ENCODE measurements at regions not wholly inside any gene's neighbourhood (a gene's known extent, or its start where the extent isn't known, plus 50 kb on each side); places are given as distances from the start of the nearest gene placed in this dataset.

DNA sequence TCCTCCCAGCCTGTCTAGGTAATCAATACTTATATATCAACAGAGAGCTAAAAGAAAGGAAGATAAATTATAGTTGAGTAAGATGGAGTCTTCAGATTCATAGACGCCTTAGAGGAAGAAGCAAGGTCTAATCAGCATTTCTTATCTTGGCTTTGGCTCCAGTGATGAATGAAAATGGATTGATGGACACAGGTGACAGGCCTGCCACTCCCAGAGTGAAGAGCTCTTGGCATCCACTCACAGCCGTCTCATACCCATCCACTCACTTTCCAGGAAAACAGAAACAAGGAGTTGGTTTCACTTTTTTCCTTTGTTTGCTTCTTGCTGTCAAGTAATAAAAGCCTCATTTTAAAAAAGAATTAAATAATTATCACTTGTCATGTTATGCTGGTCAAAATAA lies 168.2 kb downstream of the MFSD1 start:
- no peak for DNase-seq (ENCODE audit: low spot score)

DNA sequence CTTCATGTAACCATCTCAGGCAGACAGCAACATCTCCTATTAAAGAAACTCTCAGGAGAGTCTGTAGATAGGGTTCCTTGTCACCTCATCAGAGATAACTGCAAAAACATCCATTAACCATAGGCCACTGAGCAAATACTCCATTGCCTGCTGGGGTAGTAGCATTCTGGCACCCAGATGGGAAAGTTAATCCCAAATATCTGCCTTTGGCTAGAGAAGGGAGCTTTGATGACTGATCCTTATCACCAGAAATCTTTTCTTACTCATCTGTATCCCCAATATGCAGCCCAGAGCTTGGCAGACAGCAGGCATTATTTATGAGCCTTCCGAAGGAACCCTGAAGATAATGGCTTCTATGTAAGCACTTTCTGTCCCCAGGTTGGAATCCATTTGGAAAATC lies 173.1 kb downstream of the MFSD1 start:
- DNase-seq (ENCODE audit: low spot score) = no peak

DNA sequence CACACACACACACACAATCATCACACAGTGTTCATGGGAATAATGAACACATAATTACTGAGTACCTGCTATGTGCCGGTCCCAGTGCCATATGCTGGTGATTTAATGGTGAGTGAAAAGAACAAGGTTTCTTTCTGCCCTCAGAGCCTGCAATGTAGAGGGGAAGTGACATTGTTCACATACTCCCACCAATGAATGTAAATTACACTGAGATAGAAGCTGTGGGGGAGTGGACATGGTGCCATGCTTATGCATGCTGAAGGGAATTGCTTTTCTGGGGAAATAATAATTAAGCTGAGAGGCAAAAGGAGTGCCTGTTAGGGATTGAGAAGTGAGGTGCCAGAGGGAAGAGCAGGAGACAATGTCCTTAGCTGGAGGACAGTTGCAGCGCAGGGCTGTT lies 175.1 kb downstream of the MFSD1 start:
- no peak for DNase-seq (ENCODE audit: low spot score)

DNA sequence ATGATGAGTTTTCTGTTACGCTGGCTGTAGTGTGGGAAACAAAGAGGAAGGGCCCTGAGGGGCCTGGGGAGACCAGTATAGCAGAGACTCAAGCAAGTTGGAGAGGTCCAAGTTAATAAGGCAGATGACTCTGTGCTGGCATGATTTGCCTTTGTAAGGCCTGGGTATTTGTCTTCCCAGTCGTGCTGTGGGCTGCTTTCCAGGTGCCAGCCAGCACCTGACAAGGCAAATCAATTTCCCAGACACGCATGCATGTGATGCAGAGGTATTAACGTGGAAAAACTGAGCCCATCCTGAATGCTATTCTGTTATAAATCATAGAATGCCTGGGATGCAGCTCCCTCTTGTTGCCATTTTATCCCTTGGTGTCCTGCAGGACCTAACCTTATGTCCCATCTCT lies 175.6 kb downstream of the MFSD1 start:
- DNase-seq (ENCODE audit: low spot score) = no peak

DNA sequence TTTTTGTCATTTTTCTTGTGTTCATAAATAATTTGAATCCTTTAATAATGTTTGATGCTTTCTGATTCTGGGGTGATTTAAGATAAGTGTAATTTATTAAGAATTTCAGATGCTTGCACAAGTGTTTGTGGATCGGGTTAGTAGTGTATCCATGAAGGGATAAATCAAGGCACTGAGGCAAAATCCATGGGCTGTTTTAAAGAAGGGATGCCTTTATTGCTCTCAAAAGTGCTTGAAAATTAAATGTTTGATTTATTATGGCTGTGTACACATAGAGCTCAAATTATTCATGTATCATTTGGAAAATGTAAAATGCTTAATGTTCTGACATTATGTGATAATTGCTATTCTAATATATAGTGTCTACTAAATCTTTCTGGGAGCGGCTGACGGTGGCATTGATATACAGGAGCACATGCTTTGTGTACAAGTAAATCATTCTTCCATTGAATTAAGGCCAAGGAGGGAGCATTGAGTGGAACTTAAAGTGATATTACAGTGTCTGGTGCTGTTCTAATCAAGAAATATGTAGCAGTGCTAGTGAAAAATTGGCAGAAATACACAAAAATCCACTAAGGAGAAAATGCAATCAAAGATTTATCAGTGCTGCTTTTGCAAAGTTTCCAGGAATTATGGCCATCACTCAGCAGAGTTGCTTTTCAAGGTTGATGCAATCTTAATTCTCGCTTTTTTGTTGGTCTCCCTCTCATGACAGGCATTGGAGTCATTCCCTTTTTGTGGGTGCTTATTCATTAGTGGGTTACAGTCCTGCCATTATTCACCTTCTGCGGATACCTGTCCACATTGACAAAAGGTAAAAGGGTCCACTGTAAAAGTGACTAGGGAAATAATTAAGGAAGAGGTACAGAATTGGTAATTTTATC lies 181.6 kb downstream of the MFSD1 start:
- DNase-seq (ENCODE audit: low spot score) = no peak

DNA sequence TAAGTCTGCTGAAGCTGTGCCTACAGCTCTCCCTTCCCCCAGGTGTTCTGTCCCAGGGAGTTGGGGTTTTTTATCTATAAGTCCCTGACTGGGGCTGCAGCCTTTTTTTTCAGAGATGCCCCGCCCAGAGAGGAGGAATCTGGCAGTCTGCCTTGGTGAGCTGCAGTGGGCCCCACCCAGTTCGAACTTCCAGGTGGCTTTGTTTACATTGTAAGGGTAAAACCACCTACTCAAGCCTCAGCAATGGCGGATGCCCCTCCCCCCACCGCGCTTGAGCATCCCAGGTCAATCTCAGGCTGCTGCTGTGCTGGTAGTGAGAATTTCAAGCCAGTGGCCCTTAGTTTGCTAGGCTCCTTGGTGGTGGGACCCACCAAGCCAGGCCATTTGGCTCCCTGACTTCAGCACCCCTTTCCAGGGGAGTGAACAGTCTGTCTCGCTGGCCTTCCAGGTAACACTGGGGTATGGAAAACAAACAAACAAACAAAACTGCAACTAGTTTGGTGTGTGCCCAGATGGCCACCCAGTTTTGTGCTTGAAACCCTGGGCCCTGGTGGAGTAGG lies 189.4 kb downstream of the MFSD1 start:
- DNase-seq (ENCODE audit: low spot score) = no peak

DNA sequence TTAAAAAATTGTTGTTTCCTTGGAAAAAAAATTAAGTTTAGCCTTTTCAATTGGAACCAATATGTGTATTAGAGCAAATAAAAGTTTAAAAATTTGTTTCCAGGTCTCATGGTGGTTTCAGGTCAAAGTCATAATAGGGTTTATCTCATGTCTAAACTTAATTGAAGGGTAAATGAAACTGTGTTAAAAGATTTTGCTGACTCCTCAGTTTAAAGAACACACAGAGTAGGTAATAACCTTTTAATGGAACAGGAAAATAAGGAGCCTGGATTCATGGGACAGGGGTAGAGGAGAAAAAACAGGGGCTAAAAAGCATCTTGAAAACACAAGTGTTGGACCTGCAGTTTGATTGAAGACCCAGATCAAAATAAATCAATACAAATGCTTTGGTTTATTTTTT lies 190.6 kb downstream of the MFSD1 start:
- DNase-seq (ENCODE audit: low spot score) = no peak

DNA sequence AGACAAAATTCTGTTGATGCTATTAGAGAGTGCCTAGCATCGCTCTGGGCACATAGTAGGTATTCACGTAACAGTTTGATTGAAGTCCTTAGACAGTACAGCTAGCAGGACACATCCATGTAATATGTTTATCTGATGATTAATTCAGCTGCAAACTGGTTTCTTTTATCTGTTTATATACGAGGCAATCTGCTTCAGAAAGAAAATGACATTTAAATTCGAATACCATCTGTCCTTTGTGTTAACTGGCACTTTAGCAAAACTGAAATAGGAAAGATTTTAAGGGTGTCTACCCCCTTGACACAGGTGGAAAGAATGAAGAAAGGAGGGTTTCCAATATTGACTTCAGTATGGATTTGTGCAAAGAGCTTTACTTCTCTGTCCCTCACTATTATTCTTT lies 192.5 kb downstream of the MFSD1 start:
- DNase-seq (ENCODE audit: low spot score) = no peak

DNA sequence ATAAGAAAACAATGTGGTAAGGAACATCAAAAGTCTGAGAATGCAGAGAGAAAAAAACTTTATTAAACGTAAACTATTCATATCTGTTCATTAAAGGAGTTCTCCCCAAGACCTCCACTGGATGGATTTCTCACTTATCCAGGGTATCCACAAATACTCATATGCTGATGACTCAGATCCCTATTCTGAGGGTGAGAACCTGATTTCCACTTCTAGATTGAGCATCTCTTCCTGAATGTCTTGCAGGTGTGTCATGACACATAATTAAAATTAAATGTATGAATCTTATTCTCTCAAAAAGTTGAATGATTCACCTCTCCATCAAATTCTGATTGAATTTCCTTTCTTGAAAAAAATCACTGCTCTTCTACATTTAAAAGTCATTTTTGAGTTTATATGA lies 199.9 kb downstream of the MFSD1 start:
- DNase-seq (ENCODE audit: low spot score) = no peak

DNA sequence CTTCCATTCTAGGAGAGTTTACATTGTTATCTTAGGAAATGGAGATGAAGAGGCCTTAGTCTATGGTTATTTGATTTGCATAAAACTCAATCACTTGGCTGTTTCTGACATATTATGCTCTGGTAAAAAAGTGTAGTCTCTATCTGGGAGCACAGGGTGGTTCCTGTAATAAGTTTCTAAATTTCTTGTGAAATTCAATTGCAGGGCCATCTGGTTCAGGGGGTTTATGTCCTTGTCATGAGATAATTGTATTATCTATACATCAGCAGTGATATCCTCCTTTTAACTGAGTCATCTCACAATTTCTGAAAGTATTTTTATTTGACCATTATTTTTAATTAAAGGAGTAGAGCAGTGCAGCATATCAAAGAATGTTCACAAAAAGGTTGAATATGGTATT lies 203.3 kb downstream of the MFSD1 start:
- no peak for DNase-seq (ENCODE audit: low spot score)

DNA sequence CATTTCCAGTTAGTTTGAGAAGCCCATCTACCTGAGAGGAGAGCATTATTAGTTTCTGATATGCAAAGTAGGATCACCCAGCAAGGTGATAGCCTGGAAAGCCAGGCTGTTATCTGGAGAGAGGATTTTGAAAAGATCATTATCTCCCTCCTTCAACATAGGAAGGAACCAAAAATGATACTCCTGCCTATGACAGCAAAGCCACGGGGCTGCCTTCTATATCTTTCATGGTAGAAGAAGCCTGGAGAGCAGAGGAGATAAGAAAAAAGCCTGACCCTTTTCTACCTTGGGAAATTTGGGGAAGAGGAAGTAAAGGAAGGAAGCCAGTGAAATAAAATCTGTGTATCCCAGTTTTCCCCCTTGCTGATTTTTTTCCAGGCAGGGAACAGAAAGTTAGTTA lies 205.5 kb downstream of the MFSD1 start:
- no peak for DNase-seq (ENCODE audit: low spot score)

DNA sequence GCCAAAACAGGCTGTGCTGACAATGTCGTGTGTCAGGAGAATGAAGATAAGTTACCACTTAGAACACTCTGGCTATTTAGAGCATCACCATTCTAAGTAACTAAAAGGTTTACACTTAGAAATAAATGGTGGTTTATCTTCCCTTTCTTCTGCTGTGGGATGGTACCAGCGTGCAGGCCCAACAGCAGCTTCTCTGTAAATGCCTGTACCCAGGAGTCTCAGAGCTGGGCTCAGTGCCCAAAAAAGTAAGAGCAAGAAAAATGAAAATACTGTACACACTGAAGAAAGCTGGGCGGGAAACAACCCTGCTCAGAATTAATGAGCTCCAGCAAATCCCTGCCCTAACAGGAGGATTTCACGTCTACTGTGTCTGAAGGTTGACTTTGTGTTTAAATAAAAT lies 206.5 kb downstream of the MFSD1 start:
- DNase-seq (ENCODE audit: low spot score) = no peak

DNA sequence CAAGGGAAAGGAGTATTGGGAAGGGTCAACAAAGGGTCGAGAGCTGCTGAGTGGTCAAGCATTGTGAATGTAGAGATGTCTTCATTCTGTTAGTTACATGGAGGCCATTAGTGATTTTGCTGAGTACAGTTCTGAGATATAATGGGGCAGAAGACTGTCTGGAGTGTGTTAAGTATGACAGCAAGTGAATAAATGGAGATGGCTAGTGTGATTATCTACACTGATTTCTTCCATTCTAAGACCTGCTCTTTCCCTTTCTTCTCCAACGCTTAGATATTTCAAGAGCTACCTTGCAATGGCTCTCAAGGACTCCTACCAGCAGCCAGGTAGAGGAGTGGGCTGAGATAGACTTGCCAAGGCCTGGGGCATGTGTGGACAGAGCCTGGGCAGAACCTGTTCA lies 216.5 kb downstream of the MFSD1 start:
- no peak for DNase-seq (ENCODE audit: low spot score)

DNA sequence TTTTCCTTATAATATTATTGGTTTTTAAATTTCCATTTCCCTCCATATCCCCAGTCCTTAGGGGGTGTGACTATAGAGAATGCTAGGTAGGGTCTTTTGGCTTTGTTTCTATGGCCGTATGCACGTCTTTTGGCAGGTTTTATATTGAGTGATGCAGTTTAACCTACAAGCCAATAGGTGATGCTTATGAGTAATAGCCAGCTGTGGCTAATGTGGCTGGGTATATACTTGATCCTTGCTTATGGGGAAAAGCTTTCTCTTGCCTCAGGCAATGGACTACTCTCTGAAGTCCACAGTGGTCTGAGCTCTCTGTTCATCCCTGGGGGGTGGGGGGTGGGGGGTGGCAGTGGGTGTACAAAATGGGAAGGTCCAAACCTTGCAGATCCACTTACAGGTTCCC lies 223.9 kb downstream of the MFSD1 start:
- DNase-seq (ENCODE audit: low spot score) = no peak

DNA sequence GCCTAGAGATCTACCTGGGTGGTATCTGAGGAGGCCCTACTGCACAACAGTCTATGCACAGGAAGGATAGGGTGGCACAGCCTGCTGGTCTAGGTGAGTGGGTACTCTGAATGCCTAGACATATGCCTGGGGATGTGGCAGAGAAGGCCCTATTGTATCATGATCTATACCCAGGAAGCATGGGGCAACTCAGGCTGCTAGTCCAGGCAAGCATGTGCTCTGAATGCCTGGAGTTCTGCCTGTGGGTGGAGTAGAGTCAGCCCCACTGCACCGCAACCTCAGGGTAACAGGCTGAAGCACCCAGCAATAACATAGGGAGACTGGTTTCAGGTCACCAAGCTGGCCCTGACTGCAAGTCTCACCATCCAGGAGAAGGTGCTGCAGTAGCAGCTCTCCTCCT lies 224.7 kb downstream of the MFSD1 start:
- no peak for DNase-seq (ENCODE audit: low spot score)

DNA sequence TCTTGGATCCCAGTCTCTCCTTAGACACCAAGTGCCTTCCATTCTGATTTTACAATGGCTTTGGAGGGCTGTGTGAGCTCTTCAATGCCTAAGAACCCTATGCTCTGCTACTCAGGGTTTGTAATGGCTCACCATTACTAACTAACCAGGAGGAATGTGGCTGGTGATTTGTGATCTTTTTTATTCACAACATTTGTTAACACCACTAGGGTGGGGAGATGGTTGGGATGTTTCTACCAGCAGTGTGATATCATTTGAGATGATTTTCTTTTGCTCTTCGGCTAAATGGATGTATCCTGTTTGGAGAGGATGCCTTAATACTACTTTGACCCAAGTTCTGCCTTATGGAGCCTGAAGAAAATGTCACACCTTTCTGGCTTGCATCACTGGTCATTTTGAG lies 226.9 kb downstream of the MFSD1 start:
- no peak for DNase-seq (ENCODE audit: low spot score)

DNA sequence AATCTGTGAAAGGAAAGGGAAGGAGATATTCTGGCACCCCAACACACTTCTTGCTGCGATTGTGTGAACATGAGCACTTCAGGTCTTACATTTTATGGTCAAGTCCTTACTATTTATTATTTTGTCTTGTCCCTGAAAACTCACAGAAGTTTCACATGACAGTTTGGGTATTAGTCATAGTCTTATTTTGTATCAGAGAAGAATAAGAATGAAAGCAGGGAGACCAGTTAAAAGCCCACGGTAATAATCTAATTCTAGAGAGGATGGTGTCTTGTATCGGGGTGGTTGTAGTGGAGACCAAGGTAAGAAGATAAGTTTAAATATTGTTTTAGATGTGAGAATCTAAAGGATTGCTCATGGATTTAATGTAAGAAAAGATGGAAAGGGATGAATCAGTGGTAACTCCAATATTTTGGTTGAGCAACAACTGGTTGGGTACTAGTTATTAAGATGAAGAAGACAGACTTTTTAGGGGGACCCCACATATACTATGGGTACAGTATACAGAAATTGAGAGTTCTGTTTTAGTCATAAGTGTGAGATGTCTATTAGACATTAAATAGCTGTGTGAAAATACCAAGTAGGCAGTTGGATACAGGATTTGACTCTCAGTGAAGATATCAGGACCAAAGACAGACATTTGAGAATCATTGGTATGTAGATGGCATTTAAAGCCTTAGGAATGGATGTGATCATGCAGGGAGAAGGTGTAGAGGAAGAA lies 227.6 kb downstream of the MFSD1 start:
- no peak for DNase-seq (ENCODE audit: low spot score)

DNA sequence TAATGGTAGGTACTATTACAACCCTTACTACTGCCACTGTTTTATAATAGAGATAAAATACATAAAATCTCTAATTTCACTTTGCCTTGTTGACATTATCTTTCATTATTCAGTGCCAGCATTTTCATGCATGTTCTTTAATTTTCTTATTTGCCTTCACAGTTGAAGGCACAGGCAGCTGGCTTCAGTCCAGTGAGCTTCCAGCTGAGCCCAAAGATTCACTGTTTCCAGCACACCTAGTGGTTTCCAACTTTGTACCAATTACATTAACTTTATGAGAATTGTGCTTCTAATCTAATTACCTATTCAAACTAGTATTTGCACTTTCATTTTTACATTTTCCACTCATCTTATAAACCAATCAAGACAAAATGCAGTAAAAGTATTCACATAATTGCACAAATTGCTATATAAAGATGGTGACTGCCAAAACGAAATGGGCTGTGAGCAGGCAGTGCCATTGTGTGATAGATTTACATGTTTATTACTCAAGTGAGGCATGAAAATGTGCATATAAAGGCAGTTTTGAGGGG lies 228.3 kb downstream of the MFSD1 start:
- no peak for DNase-seq (ENCODE audit: low spot score)

DNA sequence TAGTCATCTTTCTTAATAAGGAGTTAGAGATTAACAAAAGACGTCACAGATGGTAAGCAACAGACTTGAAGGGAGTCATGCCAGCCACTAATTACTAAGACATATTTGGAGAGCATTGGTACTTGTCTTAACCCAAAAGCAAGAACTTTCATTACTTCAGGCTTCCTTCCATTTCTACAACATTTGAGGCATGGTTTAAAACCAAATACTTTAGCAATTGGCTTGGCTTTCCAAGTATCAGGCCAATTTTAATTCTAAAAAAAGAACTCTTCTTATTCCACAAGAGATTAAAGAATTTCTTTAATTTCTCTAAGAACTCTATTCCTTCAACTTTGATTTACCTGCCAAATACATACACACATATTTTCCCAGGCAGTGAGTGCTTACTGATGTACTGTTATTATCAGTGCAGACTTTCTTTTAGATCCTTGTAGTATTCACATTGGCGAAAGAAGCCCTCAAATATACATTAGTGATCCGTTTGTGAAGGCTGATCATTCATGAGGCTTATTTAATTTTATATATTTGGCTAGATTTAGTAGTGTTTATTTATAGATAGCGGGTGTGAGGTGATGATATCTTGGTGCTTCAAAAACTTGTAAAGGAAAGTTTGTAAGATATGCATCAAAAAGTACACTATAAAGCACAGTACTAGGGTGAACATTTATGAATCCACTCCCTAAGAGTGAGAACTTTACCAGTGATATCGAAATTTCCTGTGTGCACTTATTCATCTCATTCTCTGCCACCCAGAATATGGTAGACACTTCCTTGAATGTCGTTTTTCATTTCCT lies 229.2 kb downstream of the MFSD1 start:
- no peak for DNase-seq (ENCODE audit: low spot score)

DNA sequence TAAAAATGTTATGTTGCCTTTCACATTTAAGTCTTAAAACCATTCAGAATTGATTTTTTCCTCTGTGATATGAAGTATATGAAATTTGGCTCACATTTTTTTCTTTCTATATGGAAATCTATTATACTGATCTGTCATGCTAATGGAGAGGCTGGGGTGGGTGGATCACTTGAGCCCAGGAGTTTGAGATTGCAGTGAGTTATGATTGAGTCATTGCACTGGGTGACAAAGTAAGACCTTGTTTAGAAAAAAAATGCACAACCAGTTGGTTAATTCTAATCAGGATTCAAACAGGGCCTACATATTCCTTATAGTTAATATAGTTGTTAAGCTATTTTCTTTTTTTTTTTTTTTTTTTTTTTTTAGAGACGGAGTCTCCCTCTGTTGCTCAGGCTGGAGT lies 230.5 kb downstream of the MFSD1 start:
- DNase-seq (ENCODE audit: low spot score) = no peak

DNA sequence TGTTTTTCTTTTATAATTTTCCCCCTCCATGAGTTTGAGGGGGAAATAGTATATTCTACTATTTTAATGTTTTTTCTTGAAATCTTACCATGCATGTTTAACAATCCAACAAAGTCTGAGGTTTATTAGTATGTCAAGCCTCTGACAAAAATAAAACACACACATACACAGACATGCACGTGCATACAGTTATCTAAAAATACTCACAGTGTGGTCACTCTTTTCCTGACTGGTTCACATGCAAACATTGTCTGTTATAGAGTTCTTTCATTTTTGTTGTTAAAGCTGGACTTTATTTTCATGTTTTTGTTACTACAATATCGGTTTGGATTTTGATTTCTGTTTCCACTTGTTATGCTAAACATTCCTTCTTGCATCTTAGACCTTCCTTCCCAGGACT lies 236.6 kb downstream of the MFSD1 start:
- DNase-seq (ENCODE audit: low spot score) = no peak

DNA sequence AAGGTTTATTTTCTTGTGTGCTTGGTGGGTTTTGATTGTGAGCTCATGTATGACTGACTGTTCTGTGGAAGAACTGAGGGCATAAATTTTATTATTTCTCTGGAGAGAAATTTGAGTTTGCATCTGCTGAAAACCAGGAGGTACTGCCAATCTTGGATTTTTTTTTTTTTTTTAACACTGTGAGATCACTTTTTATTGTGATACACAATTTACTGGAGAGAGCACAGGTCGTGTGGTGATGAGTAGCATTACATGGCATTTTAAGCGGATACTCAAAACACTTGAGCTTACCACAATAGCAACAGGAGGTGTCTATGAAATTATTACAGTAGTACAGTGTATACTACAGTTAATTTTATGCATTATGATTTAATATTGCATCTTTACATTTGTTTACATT lies 237.4 kb downstream of the MFSD1 start:
- no peak for DNase-seq (ENCODE audit: low spot score)
